ENCODE measurements at regions not wholly inside any gene's neighbourhood (a gene's known extent, or its start where the extent isn't known, plus 50 kb on each side); places are given as distances from the start of the nearest gene placed in this dataset.
"Not testable (repeated sequence)": the region's sequence is repeated elsewhere in the genome, so short reads cannot be mapped to it uniquely, and the experiment has no call there.

- peak in 1 of 58 donors; percentile 2 for DNase-seq
Measured at GRCh38 chr13:79637133-79637763, 156.3 kb downstream of the NDFIP2 start.

- peak in 1 of 58 donors; percentile 2 for DNase-seq
Measured at GRCh38 chr13:79631051-79631659, 150.2 kb downstream of the NDFIP2 start.

GRCh38 chr13:79628463-79628862 lies 147.5 kb downstream of the NDFIP2 start:
- no peak for DNase-seq

GRCh38 chr13:79626924-79627323 lies 146.0 kb downstream of the NDFIP2 start:
- DNase-seq = no peak

- DNase-seq = no peak
Measured at GRCh38 chr13:79625517-79625916, 144.6 kb downstream of the NDFIP2 start.

GRCh38 chr13:79621902-79622301 lies 140.9 kb downstream of the NDFIP2 start:
- no peak for DNase-seq

GRCh38 chr13:79621449-79621848 lies 140.5 kb downstream of the NDFIP2 start:
- DNase-seq = no peak

GRCh38 chr13:79614250-79614918 lies 133.4 kb downstream of the NDFIP2 start:
- no peak for DNase-seq

- no peak for DNase-seq
Measured at GRCh38 chr13:79612604-79613003, 131.6 kb downstream of the NDFIP2 start.

- not testable (repeated sequence) for DNase-seq
Measured at GRCh38 chr13:79607895-79608294, 126.9 kb downstream of the NDFIP2 start.
